ENCODE measurements at regions not wholly inside any gene's neighbourhood (a gene's known extent, or its start where the extent isn't known, plus 50 kb on each side); places are given as distances from the start of the nearest gene placed in this dataset.

- Mint-ChIP-seq H3K27ac (no peak overlapping the region), H3K4me3 (no peak overlapping the region), H3K27me3 (ENCODE audit: insufficient read depth) (no peaks in the 10 kb centered on the region), H3K9me3 (peaks cover 35% of the 10 kb centered on the region), H3K36me3 (ENCODE audit: low read depth) (no peaks in the 10 kb centered on the region), H3K4me1 (ENCODE audit: low read depth) (no peaks in the 10 kb centered on the region)
- DNase-seq = no peak
- TF ChIP-seq, protein P1, sequence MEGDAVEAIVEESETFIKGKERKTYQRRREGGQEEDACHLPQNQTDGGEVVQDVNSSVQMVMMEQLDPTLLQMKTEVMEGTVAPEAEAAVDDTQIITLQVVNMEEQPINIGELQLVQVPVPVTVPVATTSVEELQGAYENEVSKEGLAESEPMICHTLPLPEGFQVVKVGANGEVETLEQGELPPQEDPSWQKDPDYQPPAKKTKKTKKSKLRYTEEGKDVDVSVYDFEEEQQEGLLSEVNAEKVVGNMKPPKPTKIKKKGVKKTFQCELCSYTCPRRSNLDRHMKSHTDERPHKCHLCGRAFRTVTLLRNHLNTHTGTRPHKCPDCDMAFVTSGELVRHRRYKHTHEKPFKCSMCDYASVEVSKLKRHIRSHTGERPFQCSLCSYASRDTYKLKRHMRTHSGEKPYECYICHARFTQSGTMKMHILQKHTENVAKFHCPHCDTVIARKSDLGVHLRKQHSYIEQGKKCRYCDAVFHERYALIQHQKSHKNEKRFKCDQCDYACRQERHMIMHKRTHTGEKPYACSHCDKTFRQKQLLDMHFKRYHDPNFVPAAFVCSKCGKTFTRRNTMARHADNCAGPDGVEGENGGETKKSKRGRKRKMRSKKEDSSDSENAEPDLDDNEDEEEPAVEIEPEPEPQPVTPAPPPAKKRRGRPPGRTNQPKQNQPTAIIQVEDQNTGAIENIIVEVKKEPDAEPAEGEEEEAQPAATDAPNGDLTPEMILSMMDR (IDR thresholded peaks at IDR 0.05) = no peak
Observed at GRCh38 chr13:103299079-103299478, 232.9 kb upstream of the SLC10A2 start.

GRCh38 chr13:103297083-103297482, 230.9 kb upstream of the SLC10A2 start:
- Mint-ChIP-seq H3K27ac (no peak overlapping the region), H3K4me1 (ENCODE audit: low read depth) (no peaks in the 10 kb centered on the region), H3K27me3 (ENCODE audit: insufficient read depth) (no peaks in the 10 kb centered on the region), H3K36me3 (ENCODE audit: low read depth) (no peaks in the 10 kb centered on the region), H3K4me3 (no peak overlapping the region), H3K9me3 (peaks cover 36% of the 10 kb centered on the region)
- TF ChIP-seq, protein P1 (IDR thresholded peaks at IDR 0.05) = no peak
- no peak for DNase-seq

DNA sequence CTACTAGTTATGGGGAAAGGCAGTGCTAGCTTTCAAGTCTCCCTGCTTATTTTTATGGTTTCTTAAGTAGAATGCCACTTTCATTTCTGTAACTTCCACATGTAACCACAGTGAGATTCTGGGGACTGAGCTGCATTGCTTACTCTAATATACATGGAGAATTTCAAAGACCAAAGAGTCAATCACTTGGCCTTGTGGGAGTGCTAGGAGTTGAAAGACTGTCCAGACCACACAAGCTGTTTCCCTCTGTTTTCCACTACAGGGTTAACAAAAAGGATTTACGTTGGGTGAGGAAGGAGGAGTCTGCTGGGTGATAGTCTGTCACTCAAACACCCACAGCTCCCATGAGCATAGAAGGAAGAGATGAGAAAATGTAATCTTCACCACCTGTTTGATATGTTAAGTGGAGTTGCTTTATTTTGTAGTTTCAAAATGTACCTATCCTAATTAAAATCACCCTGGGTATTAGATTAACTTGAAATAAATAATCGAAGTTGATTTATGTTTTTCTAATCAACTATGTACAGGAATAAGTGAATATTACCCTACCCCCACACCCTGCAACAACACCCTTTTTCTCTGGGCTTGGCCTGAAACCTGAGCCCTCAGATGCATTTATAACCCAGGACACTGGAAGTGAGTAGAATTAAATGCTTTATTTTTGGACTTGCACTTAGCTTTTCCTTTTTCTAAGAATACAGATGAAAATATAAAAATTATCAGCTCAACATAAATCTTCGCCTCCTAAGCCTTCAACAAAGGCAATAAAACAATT, 225.8 kb upstream of the SLC10A2 start:
- Mint-ChIP-seq H3K4me1 (ENCODE audit: low read depth) (no peaks in the 10 kb centered on the region), H3K27me3 (ENCODE audit: insufficient read depth) (no peaks in the 10 kb centered on the region), H3K4me3 (no peak overlapping the region), H3K9me3 (peaks cover 34% of the 10 kb centered on the region), H3K27ac (no peak overlapping the region), H3K36me3 (ENCODE audit: low read depth) (peaks cover 13% of the 10 kb centered on the region; the same call in 1 of the 2 replicates)
- no peak for DNase-seq
- TF ChIP-seq, protein P1 (IDR thresholded peaks at IDR 0.05) = no peak

DNA sequence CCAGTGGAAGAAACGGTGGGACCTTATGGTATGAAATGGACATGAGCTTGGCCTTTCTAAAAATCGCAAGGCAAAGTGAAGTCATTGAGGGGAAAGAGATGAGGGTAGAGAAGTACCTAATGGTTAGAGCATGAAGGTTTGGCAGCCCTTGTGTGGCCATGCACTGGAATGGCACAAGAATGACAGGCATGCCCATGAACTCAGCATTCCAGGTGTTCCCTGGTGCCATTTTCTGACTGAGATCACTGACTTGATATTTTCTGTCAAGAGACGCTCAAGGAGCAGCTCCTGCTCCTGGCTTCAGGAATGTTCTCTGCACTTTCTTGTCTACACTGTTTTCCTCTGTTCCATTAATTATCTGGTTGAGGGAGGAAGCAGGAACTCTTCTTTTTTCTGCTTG, 225.0 kb upstream of the SLC10A2 start:
- H3K27me3 Mint-ChIP-seq (ENCODE audit: insufficient read depth) = no peaks in the 10 kb centered on the region
- no peaks in the 10 kb centered on the region for H3K4me1 Mint-ChIP-seq (ENCODE audit: low read depth)
- DNase-seq = no peak
- no peak overlapping the region for H3K4me3 Mint-ChIP-seq
- no peak overlapping the region for H3K27ac Mint-ChIP-seq
- peaks cover 13% of the 10 kb centered on the region; the same call in 1 of the 2 replicates for H3K36me3 Mint-ChIP-seq (ENCODE audit: low read depth)
- TF ChIP-seq, protein P1 (IDR thresholded peaks at IDR 0.05) = no peak
- peaks cover 34% of the 10 kb centered on the region for H3K9me3 Mint-ChIP-seq

GRCh38 chr13:103289681-103290080, 223.5 kb upstream of the SLC10A2 start:
- no peak for DNase-seq
- TF ChIP-seq, protein P1 (IDR thresholded peaks at IDR 0.05) = no peak
- no peaks in the 10 kb centered on the region for H3K4me1 Mint-ChIP-seq (ENCODE audit: low read depth)
- peaks cover 48% of the 10 kb centered on the region for H3K9me3 Mint-ChIP-seq
- peaks cover 13% of the 10 kb centered on the region; the same call in 1 of the 2 replicates for H3K36me3 Mint-ChIP-seq (ENCODE audit: low read depth)
- H3K27ac Mint-ChIP-seq = no peak overlapping the region
- H3K4me3 Mint-ChIP-seq = no peak overlapping the region
- H3K27me3 Mint-ChIP-seq (ENCODE audit: insufficient read depth) = no peaks in the 10 kb centered on the region
